HG03432 (cell line): ENCODE measurements at regions not wholly inside any gene's neighbourhood (a gene's known extent, or its start where the extent isn't known, plus 50 kb on each side); places are given as distances from the start of the nearest gene placed in this dataset.

Source experiments
- ATAC-seq: cut with Tn5 transposase; IDR thresholded peaks from one replicate; pipeline ENCODE4 v1.9.1; 2021; ENCODE audit warnings: mild to moderate bottlenecking, moderate library complexity; ENCODE audit not compliant: unreplicated experiment

DNA sequence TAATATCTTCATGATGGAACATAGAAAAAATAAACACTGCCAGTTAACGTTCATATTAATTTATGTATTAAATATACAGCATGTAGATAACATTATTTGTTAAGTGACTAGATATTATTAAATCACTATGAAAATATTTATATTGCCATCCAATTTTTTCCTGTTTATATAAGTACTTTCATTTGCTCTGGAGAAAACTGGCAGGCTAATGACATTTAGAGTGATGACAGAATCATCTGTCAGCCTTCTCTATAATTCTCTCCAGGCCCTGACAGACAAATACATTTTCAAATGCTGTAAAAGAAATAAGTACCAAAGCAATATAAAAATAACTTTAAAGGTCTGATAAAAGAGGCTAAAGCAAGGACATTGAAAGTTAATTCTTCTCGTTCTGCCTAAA is 2556.7 kb upstream of the PCDH20 start:
- ATAC-seq = no peak

GRCh38 chr13:63954683-63955082 is 2539.0 kb upstream of the PCDH20 start:
- no peak for ATAC-seq

- ATAC-seq = no peak
Measured at GRCh38 chr13:63948045-63948444, 2532.4 kb upstream of the PCDH20 start.

DNA sequence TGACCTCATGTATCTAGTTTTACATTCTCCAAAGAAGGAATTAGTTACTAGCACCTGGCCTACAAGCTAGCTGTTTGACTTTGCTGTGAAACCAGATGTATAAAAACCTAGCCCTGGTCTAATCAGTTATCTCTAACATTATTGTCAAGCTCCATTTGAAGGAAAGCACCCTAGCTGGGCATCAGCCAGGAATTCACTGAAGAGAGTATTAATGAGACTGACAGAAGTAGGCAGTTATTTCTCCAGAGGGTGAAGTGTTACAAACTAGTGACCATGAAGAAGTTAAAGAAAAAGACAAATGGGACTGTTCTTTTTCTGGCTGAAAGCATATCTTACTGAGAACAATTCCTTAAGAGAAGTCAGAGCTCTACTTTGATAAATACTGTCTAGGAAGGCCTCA is 2529.3 kb upstream of the PCDH20 start:
- no peak for ATAC-seq

DNA sequence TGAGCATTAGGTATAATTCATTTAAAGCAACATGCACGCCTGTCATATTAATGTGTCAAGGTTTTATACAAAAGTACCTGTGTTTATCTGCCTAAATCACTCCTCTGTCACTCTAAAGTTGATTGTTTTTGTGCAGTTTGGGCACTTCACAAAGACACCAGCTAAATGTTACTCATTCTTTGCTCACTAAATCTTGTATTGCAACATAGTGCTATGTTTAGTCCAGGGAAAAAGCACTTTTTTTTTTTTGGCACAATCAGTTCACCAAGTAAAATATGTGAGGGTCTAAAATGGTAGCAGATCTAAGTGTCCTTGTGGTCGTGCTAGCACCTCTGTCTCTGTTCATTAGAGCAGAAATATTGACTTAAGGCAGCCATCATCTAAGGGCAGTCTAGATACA is 2526.7 kb upstream of the PCDH20 start:
- ATAC-seq = no peak

GRCh38 chr13:63938851-63939250 is 2523.2 kb upstream of the PCDH20 start:
- no peak for ATAC-seq

- ATAC-seq = no peak
Measured at GRCh38 chr13:63910511-63910910, 2494.9 kb upstream of the PCDH20 start.

DNA sequence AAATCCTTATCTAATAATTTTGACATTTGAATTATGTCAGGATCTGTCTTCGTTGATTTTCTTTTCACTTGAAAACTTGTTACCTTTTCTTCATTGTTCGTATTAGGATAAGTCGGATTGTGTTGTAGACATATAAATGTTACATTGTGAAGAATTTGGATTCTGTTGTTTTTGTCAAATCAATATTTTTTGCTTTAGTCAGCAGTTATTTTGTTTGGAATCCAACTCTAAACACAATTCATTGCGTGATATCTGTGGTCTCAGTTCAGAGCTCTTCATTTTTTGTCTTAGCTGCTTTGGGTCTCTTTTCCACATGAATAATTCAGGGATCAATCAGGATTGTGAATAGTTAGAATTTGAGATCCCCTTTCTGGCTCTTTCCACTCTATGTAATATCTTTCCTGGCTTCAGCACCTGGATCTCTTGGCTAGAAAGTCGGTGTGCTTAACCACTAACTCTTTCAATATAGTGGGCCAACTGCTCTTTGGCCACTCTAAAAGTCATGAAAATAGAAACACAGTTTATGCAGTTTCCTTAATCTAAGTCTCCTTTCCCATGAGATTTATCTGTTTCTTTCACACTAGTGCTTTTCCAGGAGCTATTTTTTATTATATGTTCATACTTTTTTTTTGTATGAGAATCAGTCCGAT is 2494.2 kb upstream of the PCDH20 start:
- ATAC-seq = no peak

- ATAC-seq = no peak
Measured at GRCh38 chr13:63902141-63902540, 2486.5 kb upstream of the PCDH20 start.

GRCh38 chr13:63901630-63902029 is 2486.0 kb upstream of the PCDH20 start:
- ATAC-seq = no peak

DNA sequence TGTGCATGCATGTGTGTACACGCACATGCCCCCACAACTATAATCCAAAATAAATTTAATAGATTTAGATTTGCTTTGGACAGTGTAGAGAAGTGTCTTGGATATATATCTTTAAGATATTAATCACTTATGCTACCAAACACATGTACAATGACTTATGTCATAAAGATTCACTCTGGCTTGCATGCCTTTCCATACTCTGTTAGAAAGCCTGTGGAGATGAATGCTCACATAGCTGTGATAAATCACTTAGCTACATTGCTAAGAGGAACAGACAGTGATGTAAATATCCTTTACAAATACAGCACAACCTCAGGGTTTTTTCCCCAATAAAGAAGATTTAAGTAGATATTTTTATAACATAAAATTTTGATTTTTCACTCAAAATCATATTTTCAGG is 2484.8 kb upstream of the PCDH20 start:
- ATAC-seq = no peak

DNA sequence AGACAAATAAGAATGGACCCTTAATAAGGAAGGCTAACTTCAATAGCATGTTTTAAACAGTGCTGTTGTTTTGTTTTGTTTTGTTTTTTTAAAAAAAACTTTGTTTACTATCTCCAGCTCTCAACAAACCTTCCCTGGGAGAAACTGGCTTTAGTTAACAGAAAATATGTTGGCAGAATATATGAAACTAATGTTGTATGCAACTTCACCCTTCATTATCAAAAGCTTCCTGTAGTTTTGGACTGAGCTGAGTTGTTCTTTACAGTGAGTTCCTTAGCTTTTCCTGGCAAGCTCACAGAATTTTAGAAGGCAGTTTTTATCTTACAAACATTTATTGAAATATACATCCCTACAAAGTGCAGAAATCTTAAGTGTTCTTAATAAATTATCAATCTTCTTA is 2480.7 kb upstream of the PCDH20 start:
- no peak for ATAC-seq

- ATAC-seq = no peak
Measured at GRCh38 chr13:63882052-63882451, 2466.4 kb upstream of the PCDH20 start.

DNA sequence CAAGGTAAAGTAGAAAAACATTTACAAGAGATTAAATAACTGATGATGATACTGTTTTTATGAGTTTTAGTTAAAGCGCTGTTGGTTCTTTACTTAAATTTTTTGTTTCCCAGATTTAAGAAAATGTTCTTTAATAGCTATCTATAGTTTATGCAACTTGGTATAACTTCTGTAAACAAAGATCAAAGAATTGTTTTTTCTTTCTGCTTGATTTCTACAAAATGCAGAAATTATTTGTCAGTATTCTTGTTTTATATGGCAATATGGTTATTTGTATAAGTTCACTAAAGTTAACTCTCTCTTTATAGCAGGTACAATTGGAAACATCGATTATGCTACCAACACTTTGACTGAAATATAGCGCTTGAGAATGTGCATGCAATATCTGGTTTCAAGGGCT is 2465.1 kb upstream of the PCDH20 start:
- no peak for ATAC-seq

DNA sequence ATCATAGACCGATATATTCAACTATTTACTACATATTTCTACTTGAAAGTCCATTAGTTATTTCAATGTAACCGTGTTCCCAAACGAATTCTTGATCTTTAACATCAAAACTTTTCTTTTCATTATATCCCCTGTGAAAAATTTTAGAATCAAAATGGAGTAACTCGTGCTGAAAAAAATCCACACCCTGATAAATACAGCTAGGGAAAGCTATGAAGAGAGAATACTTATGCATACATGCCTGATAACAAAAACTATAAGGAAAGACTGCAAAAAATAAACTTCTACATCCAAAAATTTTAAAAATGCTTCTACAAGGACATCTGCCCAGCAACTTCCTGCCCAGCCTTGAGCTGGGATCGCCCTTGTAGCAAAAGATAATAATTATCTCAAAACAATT is 2458.3 kb upstream of the PCDH20 start:
- no peak for ATAC-seq

DNA sequence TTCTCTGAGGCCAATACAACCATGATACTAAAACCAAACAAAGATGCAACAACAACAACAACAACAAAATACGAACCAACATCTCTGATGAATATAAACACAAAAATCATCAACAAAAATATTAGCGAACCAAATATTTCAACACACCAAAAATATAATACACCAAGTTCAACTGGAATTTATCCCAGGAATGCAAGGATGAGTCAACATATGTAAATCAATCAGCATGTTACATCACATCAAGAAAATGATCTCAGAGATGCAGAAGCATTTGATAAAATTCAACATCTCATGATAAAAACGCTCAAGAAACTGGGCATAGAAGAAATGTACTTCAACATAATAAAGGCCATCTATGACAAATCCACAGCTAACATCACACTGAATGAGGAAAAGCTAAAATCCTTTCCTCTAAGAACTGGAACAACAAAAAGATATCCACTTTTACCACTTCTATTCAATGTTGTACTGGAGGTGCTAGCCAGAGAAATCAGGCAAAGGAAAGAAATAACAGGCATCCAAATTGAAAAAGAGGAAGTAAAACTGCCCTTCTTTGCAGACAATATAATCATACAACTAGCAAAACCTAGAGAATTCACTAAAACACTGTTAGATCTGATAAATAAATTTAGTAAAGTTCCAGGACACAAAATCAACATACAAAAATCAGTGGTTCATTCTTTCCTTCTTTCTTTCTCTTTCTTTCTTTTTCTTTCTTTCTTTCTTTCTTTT is 2448.7 kb upstream of the PCDH20 start:
- ATAC-seq = no peak

GRCh38 chr13:63855457-63856118 is 2439.9 kb upstream of the PCDH20 start:
- ATAC-seq = no peak

GRCh38 chr13:63853816-63854215 is 2438.2 kb upstream of the PCDH20 start:
- no peak for ATAC-seq

GRCh38 chr13:63851526-63851925 is 2435.9 kb upstream of the PCDH20 start:
- no peak for ATAC-seq

GRCh38 chr13:63843766-63844699 is 2428.4 kb upstream of the PCDH20 start:
- ATAC-seq = no peak

GRCh38 chr13:63842102-63842501 is 2426.5 kb upstream of the PCDH20 start:
- no peak for ATAC-seq
